Right ventricle myocardium inferior (tissue), 1 donor: ENCODE measurements at regions not wholly inside any gene's neighbourhood (a gene's known extent, or its start where the extent isn't known, plus 50 kb on each side); places are given as distances from the start of the nearest gene placed in this dataset.
"Not testable (repeated sequence)": the region's sequence is repeated elsewhere in the genome, so short reads cannot be mapped to it uniquely, and the experiment has no call there.

ENCODE experiments used
- ATAC-seq: fragments of 200-7000 bp; cut with Tn5 transposase; one replicate; pipeline ENCODE4 v1.9.1; 2020; ENCODE audit warnings: mild to moderate bottlenecking, moderate library complexity
- DNase-seq: peaks from one replicate; pipeline ENCODE4 v3.0.0; 2021; ENCODE audit errors: missing footprints
- intact Hi-C: fragments of 100-400 bp; cut with DNase I; formaldehyde crosslinking; loops from one replicate; pipeline ENCODE4 v1.11.0; 2022
- donor health status: DM: no; HTN: yes; CAD: no; lungs with severe emphysema.

- intact Hi-C loops: no loop called here
- no peak for ATAC-seq
- no peak for DNase-seq
These were observed 143.5 kb upstream of the MARCKS start for GRCh38 chr6:113713665-113714064.

DNA sequence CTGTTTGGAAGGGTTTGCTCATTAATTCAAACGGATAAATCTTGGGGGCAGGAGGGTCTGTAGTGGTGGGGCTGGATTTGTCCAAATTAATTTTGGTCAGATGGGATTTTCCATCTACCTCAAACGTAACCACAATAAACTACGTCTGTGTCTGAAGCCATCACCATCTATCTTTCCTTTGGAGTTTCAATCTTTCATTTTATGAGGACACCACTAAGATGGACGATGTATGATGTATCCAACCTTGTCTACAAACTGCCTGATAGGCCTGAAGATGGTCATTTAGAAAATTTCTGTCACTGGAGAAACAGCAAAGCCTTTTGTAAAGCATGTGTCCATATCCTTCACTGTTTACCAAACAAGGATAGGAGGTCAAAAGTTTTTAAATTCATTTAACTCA lies 138.6 kb upstream of the MARCKS start:
- DNase-seq (no peak), ATAC-seq (no peak)
- intact Hi-C loops: no loop called here

GRCh38 chr6:113719064-113719463 lies 138.1 kb upstream of the MARCKS start:
- DNase-seq (no peak), ATAC-seq (no peak)
- intact Hi-C loops: no loop called here

DNA sequence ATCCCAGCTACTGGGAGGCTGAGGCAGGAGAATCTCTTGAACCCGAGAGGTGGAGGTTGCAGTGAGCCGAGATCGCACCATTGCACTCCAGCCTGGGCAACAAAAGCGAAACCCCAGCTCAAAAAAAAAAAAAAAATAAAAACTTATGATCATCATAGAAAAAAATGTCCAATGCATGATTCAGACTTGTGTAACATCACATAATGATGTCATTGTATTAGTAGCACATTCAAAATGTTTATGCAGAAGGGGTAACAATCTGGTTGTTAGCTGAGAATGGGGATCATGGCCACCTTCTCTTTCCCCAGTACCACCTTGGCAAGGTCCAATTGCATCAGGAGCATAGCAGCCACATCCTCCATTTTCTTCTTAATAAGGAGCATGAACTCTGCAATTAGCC lies 137.6 kb upstream of the MARCKS start:
- DNase-seq (no peak), ATAC-seq (no peak)
- intact Hi-C loops: no loop called here

DNA sequence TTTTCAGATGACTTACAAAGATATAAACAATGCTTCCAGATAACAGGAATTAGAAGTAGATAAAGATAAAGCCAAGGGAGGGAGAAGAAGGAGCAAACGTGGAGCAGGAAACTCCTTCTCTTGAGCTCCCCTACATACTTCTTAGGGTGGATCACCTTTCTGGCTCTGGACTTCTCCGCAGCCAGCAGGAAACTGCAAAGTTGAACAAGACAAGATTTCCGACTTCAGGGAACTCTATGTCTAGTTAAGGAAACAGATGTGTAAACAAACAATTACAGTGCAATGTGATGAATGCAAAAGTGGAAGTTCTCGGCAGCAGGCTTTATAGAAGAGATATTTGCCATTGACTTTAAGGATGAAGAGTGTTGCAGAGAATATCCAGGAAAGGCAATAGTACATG lies 134.0 kb upstream of the MARCKS start:
- no peak for DNase-seq
- intact Hi-C loops: loop anchor here (10.0 kb wide), 1 partner anchor 202 kb away; no protein-coding TSS in a partner anchor
- ATAC-seq: no peak

- intact Hi-C loops: loop anchor here (10.0 kb wide), 1 partner anchor 200 kb away; no protein-coding TSS in a partner anchor
- not testable (repeated sequence) for DNase-seq, ATAC-seq
These were observed 132.2 kb upstream of the MARCKS start for GRCh38 chr6:113724927-113725326.

- intact Hi-C loops: loop anchor here (5.0 kb wide), 1 partner anchor 126 kb away; the partner anchor contains the start of gene MARCKS
- DNase-seq (no peak), ATAC-seq (no peak)
These were observed 125.6 kb upstream of the MARCKS start for GRCh38 chr6:113731541-113731940.

DNA sequence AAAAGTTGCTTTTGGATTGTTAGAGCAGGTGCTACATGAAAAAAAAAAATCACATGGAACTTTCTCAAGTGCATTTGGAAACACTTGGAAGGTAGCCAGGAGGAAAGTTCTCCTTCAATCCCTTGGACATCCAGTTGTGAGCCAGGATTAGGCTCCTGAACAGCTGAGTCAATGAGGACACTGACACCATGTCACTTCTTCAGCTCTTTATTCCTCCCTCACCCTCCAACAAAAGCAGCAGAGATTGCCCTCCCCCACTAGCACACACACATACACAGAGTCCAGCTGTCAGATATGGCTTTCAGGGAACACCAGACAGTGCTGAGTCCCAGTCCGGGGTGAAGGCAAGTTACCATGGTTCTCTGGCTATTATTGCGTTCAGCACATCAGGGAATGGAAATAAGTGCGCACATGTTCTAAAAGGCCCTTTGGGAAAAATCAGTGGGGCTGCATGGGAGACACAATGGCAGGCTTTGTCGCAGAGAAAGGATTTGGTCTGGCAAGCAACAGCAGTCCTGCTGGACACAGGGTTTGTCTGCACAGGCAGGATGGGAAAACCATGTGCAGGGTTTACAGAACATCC lies 124.7 kb upstream of the MARCKS start:
- DNase-seq (no peak), ATAC-seq (peak; percentile 97)
- intact Hi-C loops: loop anchor here (2.0 to 5.0 kb wide), 2 partner anchors 125 to 168 kb away; partner anchors contain the start of gene MARCKS

- intact Hi-C loops: loop anchor here (2.0 to 5.0 kb wide), 2 partner anchors 124 to 169 kb away; partner anchors contain the start of gene MARCKS
- DNase-seq (no peak), ATAC-seq (no peak)
These were observed 123.8 kb upstream of the MARCKS start for GRCh38 chr6:113733381-113733780.

DNA sequence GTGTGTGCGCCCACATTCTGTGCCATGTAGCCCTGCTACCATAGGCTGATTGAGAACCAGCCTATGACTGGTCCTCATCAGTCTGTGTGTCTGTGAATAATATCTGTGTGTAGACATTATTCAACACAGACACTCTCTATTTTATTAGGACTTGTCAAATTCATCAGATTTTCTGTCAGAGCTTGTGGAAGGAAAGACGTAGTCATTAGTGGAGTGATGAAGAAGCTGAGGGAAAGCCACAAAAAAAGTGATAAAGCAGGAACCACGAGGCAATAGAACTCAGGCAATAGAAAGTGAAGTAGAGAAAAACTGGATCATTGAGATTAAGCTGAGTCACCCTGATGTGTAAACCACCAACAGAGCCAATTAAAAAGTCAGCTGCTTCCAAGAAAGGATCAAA lies 122.2 kb upstream of the MARCKS start:
- DNase-seq (no peak), ATAC-seq (no peak)
- intact Hi-C loops: loop anchor here (5.0 kb wide), 1 partner anchor 122 kb away; the partner anchor contains the start of gene MARCKS

- ATAC-seq: no peak
- DNase-seq: no peak
- intact Hi-C loops: no loop called here
These were observed 121.7 kb upstream of the MARCKS start for GRCh38 chr6:113735491-113735890.

DNA sequence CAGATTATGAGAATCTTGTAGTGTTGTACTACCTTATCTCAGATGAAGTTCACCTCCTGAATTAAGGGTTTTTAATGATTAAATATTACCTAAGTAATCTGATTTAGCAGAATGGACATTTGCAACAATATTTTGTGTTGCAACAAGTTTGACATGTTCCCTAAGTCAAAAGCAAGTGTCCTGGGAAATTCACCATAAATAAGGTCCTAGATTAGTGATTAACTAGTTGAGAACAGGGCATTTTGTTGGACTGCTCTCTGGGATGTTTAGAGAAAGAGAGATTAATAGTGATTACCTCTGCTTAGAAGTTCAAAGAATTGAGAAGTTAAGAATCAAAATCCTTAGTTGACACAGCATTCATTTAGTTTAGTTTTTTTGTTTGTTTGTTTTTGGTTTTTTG lies 120.2 kb upstream of the MARCKS start:
- ATAC-seq (no peak), DNase-seq (no peak)
- intact Hi-C loops: no loop called here

DNA sequence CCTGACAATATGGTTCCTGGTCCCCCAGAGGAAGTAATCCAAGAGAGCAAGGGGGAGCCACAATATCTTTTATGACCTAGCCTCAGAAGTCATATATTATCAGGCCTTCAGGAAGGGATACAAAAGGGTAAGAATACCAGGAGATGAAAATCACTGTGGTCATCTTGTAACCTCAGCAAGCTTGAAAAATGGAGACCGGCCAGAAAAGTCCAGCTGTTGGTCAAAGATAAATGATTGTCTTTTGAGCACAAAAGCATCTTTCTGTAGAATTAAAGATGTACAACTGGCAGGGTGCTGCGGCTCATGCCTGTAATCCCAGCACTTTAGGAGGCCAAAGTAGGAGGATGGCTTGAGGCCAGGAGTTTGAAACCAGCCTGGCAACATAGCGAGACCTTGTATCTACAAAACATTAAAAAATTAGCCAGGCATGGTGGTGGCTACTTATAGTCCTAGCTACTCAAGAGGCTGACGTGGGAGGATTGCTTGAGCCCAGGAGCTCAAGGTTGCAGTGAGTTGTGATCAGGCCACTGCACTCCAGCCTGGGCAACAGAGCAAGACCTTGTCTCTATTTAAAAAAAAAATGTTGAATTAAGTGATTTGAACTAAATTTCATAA lies 118.0 kb upstream of the MARCKS start:
- intact Hi-C loops: no loop called here
- no peak for ATAC-seq
- DNase-seq: no peak

DNA sequence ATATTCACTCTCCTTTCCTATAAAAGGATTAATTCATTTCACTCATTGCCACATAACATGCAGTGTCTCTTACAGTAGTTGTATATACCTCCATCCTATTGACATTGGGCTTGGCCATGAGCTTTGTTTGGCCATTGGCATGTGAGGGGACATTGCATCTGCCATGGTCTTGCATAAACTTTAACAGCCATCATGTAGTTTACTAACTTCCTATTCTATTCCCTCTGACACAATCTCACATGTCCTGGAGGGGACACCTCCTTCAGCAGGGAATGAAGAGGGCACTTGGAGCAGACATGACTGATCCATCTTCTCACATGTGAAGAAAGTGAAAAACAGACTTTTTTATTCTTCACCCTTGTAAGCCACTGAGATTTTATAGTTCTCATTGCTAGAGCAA lies 115.5 kb upstream of the MARCKS start:
- intact Hi-C loops: no loop called here
- no peak for DNase-seq
- no peak for ATAC-seq

- intact Hi-C loops: no loop called here
- DNase-seq: no peak
- ATAC-seq: no peak
These were observed 114.8 kb upstream of the MARCKS start for GRCh38 chr6:113742342-113742741.

DNA sequence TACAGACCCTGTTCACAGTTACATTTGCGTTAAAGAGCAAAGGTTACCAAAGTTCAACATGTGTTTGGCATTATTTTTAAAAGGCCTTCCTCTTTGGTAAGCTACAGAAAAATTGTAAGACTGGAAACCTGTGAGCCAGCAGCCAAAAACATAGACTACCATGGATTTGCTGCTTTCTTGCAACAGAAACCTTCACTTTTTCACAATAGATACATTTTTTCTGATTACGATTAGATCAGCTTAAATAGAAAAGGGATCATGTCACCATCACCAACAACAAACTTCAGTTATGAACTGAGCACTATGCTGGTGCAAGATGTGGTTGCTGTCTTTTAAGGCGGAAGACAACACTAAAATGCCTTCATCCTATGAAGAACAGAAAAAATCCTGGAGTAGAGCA lies 112.3 kb upstream of the MARCKS start:
- DNase-seq (no peak), ATAC-seq (no peak)
- intact Hi-C loops: no loop called here

- no peak for DNase-seq
- intact Hi-C loops: no loop called here
- no peak for ATAC-seq
These were observed 106.8 kb upstream of the MARCKS start for GRCh38 chr6:113750151-113750855.

- ATAC-seq (no peak), DNase-seq (no peak)
- intact Hi-C loops: no loop called here
These were observed 102.9 kb upstream of the MARCKS start for GRCh38 chr6:113754291-113754690.

GRCh38 chr6:113755449-113756289 lies 101.5 kb upstream of the MARCKS start:
- DNase-seq (no peak), ATAC-seq (no peak)
- intact Hi-C loops: no loop called here
